ENCODE measurements at regions not wholly inside any gene's neighbourhood (a gene's known extent, or its start where the extent isn't known, plus 50 kb on each side); places are given as distances from the start of the nearest gene placed in this dataset.

GRCh38 chr4:155495572-155496293 is 119.0 kb upstream of the MAP9 start:
- no peak for DNase-seq (ENCODE audit: low read depth in 1 of 2, low spot score in 2 of 2)
- TF ChIP-seq HDAC6 (IDR thresholded peaks at IDR 0.05; ENCODE audit: low read depth, low read length): no peak
- no peak for TF ChIP-seq SIN3A (conservative IDR thresholded peaks at IDR 0.05 in 1 of 2, IDR thresholded peaks at IDR 0.05 in 1 of 2; ENCODE audit: low read depth in 1 of 2, low read length in 2 of 2)
- TF ChIP-seq KDM5A (IDR thresholded peaks at IDR 0.05; ENCODE audit: low read length): no peak
- TF ChIP-seq, protein P1, sequence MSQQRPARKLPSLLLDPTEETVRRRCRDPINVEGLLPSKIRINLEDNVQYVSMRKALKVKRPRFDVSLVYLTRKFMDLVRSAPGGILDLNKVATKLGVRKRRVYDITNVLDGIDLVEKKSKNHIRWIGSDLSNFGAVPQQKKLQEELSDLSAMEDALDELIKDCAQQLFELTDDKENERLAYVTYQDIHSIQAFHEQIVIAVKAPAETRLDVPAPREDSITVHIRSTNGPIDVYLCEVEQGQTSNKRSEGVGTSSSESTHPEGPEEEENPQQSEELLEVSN (IDR thresholded peaks at IDR 0.05): no peak
- TF ChIP-seq MAFK (IDR thresholded peaks at IDR 0.05; ENCODE audit: low read depth, low read length): no peak
- TF ChIP-seq ASH2L (IDR thresholded peaks at IDR 0.05; ENCODE audit: low read length): no peak
- no peak for TF ChIP-seq KDM1A (IDR thresholded peaks at IDR 0.05; ENCODE audit: borderline replicate concordance, low read length)
- TF ChIP-seq USF2 (IDR thresholded peaks at IDR 0.05; ENCODE audit: low read length): no peak

More at GRCh38 chr4:155495572-155496293, 119.0 kb upstream of the MAP9 start:
- H3K14ac ChIP-seq (ENCODE audit: insufficient read length): no peak overlapping the region
- no peaks in the 10 kb centered on the region; the same call in 1 of the 2 replicates for H3K23me2 ChIP-seq (ENCODE audit: low read depth, low read length)
- no peak overlapping the region for H4K91ac ChIP-seq (replicated peaks; ENCODE audit: insufficient read length, low read length)
- H2BK15ac ChIP-seq (ENCODE audit: low read length): no peak overlapping the region
- H2BK20ac ChIP-seq (ENCODE audit: low read length): no peak overlapping the region
- H3K4me2 ChIP-seq (ENCODE audit: insufficient read depth in 1 of 2, low read depth in 2 of 2, low read length in 2 of 2): no peak overlapping the region
- H3K79me1 ChIP-seq (ENCODE audit: low read depth, low read length): no peaks in the 10 kb centered on the region
- H3K79me2 ChIP-seq (ENCODE audit: control insufficient read depth in 1 of 2, insufficient read depth in 2 of 2, low read length in 2 of 2): no peaks in the 10 kb centered on the region
- no peak overlapping the region for H3K27ac ChIP-seq (ENCODE audit: low read depth, low read length)
- H3K18ac ChIP-seq (ENCODE audit: extremely low read depth, low read length): no peak overlapping the region
- no peak for FAIRE-seq
- H3K9me3 ChIP-seq (ENCODE audit: insufficient read depth in 2 of 2, low read depth in 1 of 2, low read length in 1 of 2): no peaks in the 10 kb centered on the region
- 97 to 100% methylated on average over 1 to 11 of the region's 11 CpGs for WGBS, 2 experiments (ENCODE audit: extremely low coverage in 1 of 2, insufficient coverage in 1 of 2, insufficient read length in 1 of 2, insufficient replicate concordance in 2 of 2, low coverage in 1 of 2, low lambda C conversion rate in 2 of 2, missing lambda C conversion rate in 1 of 2)
- no peak overlapping the region for H3K9ac ChIP-seq (replicated peaks in 1 of 4; ENCODE audit: extremely low read depth in 1 of 4, low read depth in 3 of 4, low read length in 3 of 4)
- H4K20me1 ChIP-seq (replicated peaks in 1 of 2; ENCODE audit: control insufficient read depth in 1 of 2, insufficient read depth in 2 of 2, low read length in 2 of 2): no peaks in the 10 kb centered on the region
- no peak overlapping the region for H2BK12ac ChIP-seq (ENCODE audit: low read depth, low read length)
- no peak overlapping the region for H3K23ac ChIP-seq (ENCODE audit: insufficient read length)
- H2AK5ac ChIP-seq (ENCODE audit: low read depth, low read length): no peak overlapping the region
- no peak overlapping the region for H4K8ac ChIP-seq (ENCODE audit: extremely low read depth, insufficient read depth, low read length)
- no peak overlapping the region for H2BK5ac ChIP-seq (ENCODE audit: low read depth, low read length)
- no peak overlapping the region for H3K4me3 ChIP-seq (ENCODE audit: extremely low read depth in 1 of 4, insufficient read depth in 2 of 4, low read depth in 3 of 4, low read length in 4 of 4)
- H2AFZ ChIP-seq (ENCODE audit: low read length): 0 out of 2 replicates have a peak overlapping the region, but pooled peaks have one; percentile 62
- CTCF ChIA-PET (ENCODE audit: partially characterized antibody): interaction anchor here (0.6 to 1.1 kb wide), 2 partner anchors 18 to 378 kb away, joined by 3 to 8 read pairs; no protein-coding TSS in a partner anchor
- no peaks in the 10 kb centered on the region for H3K36me3 ChIP-seq (ENCODE audit: control insufficient read depth in 2 of 4, insufficient read depth in 4 of 4, low read length in 3 of 4)
- no peak overlapping the region for H3K4ac ChIP-seq (replicated peaks; ENCODE audit: insufficient read length, low read depth, low read length)
- no peak overlapping the region for H3K56ac ChIP-seq (replicated peaks; ENCODE audit: insufficient read length, low read depth, low read length)
- H3K27me3 ChIP-seq (replicated peaks in 1 of 4; ENCODE audit: control insufficient read depth in 3 of 4, extremely low read depth in 1 of 4, insufficient read depth in 3 of 4, low read length in 3 of 4): no peaks in the 10 kb centered on the region
- H4K5ac ChIP-seq (ENCODE audit: insufficient read length, low read depth, low read length): no peak overlapping the region
- POLR2A ChIA-PET (ENCODE audit: partially characterized antibody): no interaction called here
- no peak overlapping the region for H2BK120ac ChIP-seq (replicated peaks; ENCODE audit: low read depth, low read length)
- H3K4me1 ChIP-seq (replicated peaks in 1 of 4; ENCODE audit: control insufficient read depth in 3 of 4, insufficient read depth in 4 of 4, low read length in 3 of 4): no peaks in the 10 kb centered on the region

Measured in H1 (cell line).